ENCODE measurements at regions not wholly inside any gene's neighbourhood (a gene's known extent, or its start where the extent isn't known, plus 50 kb on each side); places are given as distances from the start of the nearest gene placed in this dataset.
A peak's percentile ranks its signal among the peaks of the same experiment; 100 is the strongest.
"Not testable (repeated sequence)": the region's sequence is repeated elsewhere in the genome, so short reads cannot be mapped to it uniquely, and the experiment has no call there.

GRCh38 chr16:86833136-86833535 lies 254.8 kb downstream of the FOXL1 start:
- ATAC-seq (peak; percentile 65), DNase-seq (ENCODE audit: low spot score) (no peak)
- intact Hi-C loops (cut with DNase I) = no loop called here

- ATAC-seq = peak; percentile 72
- DNase-seq (ENCODE audit: low spot score) = peak; percentile 65
- intact Hi-C loops (cut with DNase I) = no loop called here
Observed at GRCh38 chr16:86834451-86835035, 256.2 kb downstream of the FOXL1 start.

GRCh38 chr16:86835982-86836381 lies 257.6 kb downstream of the FOXL1 start:
- no peak for DNase-seq (ENCODE audit: low spot score)
- intact Hi-C loops (cut with DNase I) = no loop called here
- no peak for ATAC-seq

- intact Hi-C loops (cut with DNase I) = no loop called here
- no peak for DNase-seq (ENCODE audit: low spot score)
- ATAC-seq = no peak
Observed at GRCh38 chr16:86836503-86837129, 258.3 kb downstream of the FOXL1 start.

- DNase-seq (ENCODE audit: low spot score) = no peak
- intact Hi-C loops (cut with DNase I) = no loop called here
- no peak for ATAC-seq
Observed at GRCh38 chr16:86843812-86844211, 265.5 kb downstream of the FOXL1 start.

GRCh38 chr16:86844695-86845094 lies 266.3 kb downstream of the FOXL1 start:
- ATAC-seq = no peak

GRCh38 chr16:86846136-86846535 lies 267.8 kb downstream of the FOXL1 start:
- intact Hi-C loops (cut with DNase I) = no loop called here

More at GRCh38 chr16:86844695-86845094, 266.3 kb downstream of the FOXL1 start:
- intact Hi-C loops (cut with DNase I) = no loop called here
- DNase-seq (ENCODE audit: low spot score) = no peak

GRCh38 chr16:86848821-86849220 lies 270.5 kb downstream of the FOXL1 start:
- intact Hi-C loops (cut with DNase I) = no loop called here
- ATAC-seq = no peak

More at GRCh38 chr16:86846136-86846535, 267.8 kb downstream of the FOXL1 start:
- DNase-seq (ENCODE audit: low spot score) (no peak), ATAC-seq (no peak)

GRCh38 chr16:86850670-86851069 lies 272.3 kb downstream of the FOXL1 start:
- intact Hi-C loops (cut with DNase I) = no loop called here
- DNase-seq (ENCODE audit: low spot score) (no peak), ATAC-seq (no peak)

More at GRCh38 chr16:86848821-86849220, 270.5 kb downstream of the FOXL1 start:
- no peak for DNase-seq (ENCODE audit: low spot score)

- no peak for DNase-seq (ENCODE audit: low spot score)
- intact Hi-C loops (cut with DNase I) = no loop called here
- ATAC-seq = no peak
Observed at GRCh38 chr16:86852135-86852534, 273.8 kb downstream of the FOXL1 start.

- peak; percentile 86 for ATAC-seq
- intact Hi-C loops (cut with DNase I) = no loop called here
- DNase-seq (ENCODE audit: low spot score) = no peak
Observed at GRCh38 chr16:86854058-86854621, 275.8 kb downstream of the FOXL1 start.

GRCh38 chr16:86854626-86855294 lies 276.4 kb downstream of the FOXL1 start:
- ATAC-seq (no peak), DNase-seq (ENCODE audit: low spot score) (no peak)
- intact Hi-C loops (cut with DNase I) = no loop called here

GRCh38 chr16:86856946-86857586 lies 278.7 kb downstream of the FOXL1 start:
- ATAC-seq = no peak
- no peak for DNase-seq (ENCODE audit: low spot score)
- intact Hi-C loops (cut with DNase I) = no loop called here

GRCh38 chr16:86857807-86858206 lies 279.5 kb downstream of the FOXL1 start:
- intact Hi-C loops (cut with DNase I) = no loop called here
- no peak for DNase-seq (ENCODE audit: low spot score)
- ATAC-seq = no peak

GRCh38 chr16:86858501-86858900 lies 280.2 kb downstream of the FOXL1 start:
- ATAC-seq (peak; percentile 56), DNase-seq (ENCODE audit: low spot score) (no peak)
- intact Hi-C loops (cut with DNase I) = no loop called here

GRCh38 chr16:86861270-86861858 lies 283.0 kb downstream of the FOXL1 start:
- DNase-seq (ENCODE audit: low spot score); intact Hi-C loops (cut with DNase I); ATAC-seq: not testable (repeated sequence)

GRCh38 chr16:86862595-86863280 lies 284.4 kb downstream of the FOXL1 start:
- intact Hi-C loops (cut with DNase I) = no loop called here
- DNase-seq (ENCODE audit: low spot score) (peak; percentile 73), ATAC-seq (no peak)

GRCh38 chr16:86863609-86864008 lies 285.3 kb downstream of the FOXL1 start:
- DNase-seq (ENCODE audit: low spot score) (no peak), ATAC-seq (no peak)
- intact Hi-C loops (cut with DNase I) = no loop called here

- no peak for DNase-seq (ENCODE audit: low spot score)
- ATAC-seq = no peak
- intact Hi-C loops (cut with DNase I) = no loop called here
Observed at GRCh38 chr16:86864586-86864985, 286.2 kb downstream of the FOXL1 start.

All from sciatic nerve (tissue), 2 donors.